ENCODE measurements at regions not wholly inside any gene's neighbourhood (a gene's known extent, or its start where the extent isn't known, plus 50 kb on each side); places are given as distances from the start of the nearest gene placed in this dataset.

- TF ChIP-seq CTCF (IDR thresholded peaks at IDR 0.05) (peak in 5 of 6 experiments; percentile 37 to 62 (median 42)), POLR2A (IDR thresholded peaks at IDR 0.05) (no peak)
Observed at GRCh38 chr2:189287982-189288521, 108.5 kb upstream of the COL5A2 start.

Data from esophagus squamous epithelium (tissue), 4 donors.